ENCODE measurements at regions not wholly inside any gene's neighbourhood (a gene's known extent, or its start where the extent isn't known, plus 50 kb on each side); places are given as distances from the start of the nearest gene placed in this dataset.

GRCh38 chr2:223701761-223702160 lies 99.6 kb upstream of the SCG2 start:
- peak in 1 of 2 experiments; percentile 12 for DNase-seq

GRCh38 chr2:223700221-223700620 lies 98.1 kb upstream of the SCG2 start:
- DNase-seq: peak in 1 of 2 experiments; percentile 32

GRCh38 chr2:223697892-223698645 lies 95.9 kb upstream of the SCG2 start:
- DNase-seq: no peak

GRCh38 chr2:223697316-223697891 lies 95.2 kb upstream of the SCG2 start:
- DNase-seq: no peak

GRCh38 chr2:223696719-223697118 lies 94.6 kb upstream of the SCG2 start:
- DNase-seq: peak; percentile 4 to 26

- DNase-seq: peak; percentile 9 to 59
Observed at GRCh38 chr2:223692191-223692947, 90.2 kb upstream of the SCG2 start.

- no peak for DNase-seq
Observed at GRCh38 chr2:223688094-223688835, 86.1 kb upstream of the SCG2 start.

GRCh38 chr2:223681125-223681524 lies 79.0 kb upstream of the SCG2 start:
- DNase-seq: no peak

- peak in 1 of 2 experiments; percentile 46 for DNase-seq
Observed at GRCh38 chr2:223674998-223675609, 72.9 kb upstream of the SCG2 start.

- DNase-seq: no peak
Observed at GRCh38 chr2:223669453-223670225, 67.5 kb upstream of the SCG2 start.

- DNase-seq: no peak
Observed at GRCh38 chr2:223668302-223668998, 66.3 kb upstream of the SCG2 start.

- DNase-seq: no peak
Observed at GRCh38 chr2:223654384-223654915, 52.3 kb upstream of the SCG2 start.

GRCh38 chr2:223652902-223653301 lies 50.7 kb upstream of the SCG2 start:
- DNase-seq: no peak

GRCh38 chr2:223652122-223652521 lies 50.0 kb upstream of the SCG2 start:
- no peak for DNase-seq

Data from SW 1271 (cell line).